Omental fat pad (tissue), 3 donors: ENCODE measurements at regions not wholly inside any gene's neighbourhood (a gene's known extent, or its start where the extent isn't known, plus 50 kb on each side); places are given as distances from the start of the nearest gene placed in this dataset.

Source experiments
- ATAC-seq: fragments of 150-250 bp; one replicate; pipeline ENCODE4 v1.9.1; 2016; ENCODE audit warnings: mild to moderate bottlenecking, moderate library complexity; ENCODE audit not compliant: low FRiP score
- DNase-seq: peaks from one replicate; pipeline ENCODE4 v3.0.0-alpha.2; 2019; ENCODE audit warnings: low spot score
- CTCF ChIP-seq, 3 donors: fragments of 450-650 bp; IDR thresholded peaks; one replicate each; pipeline ENCODE4 v1.5.1; 2016 to 2017; ENCODE audit warnings: antibody characterized with exemption in 3 of 3, mild to moderate bottlenecking in 3 of 3, moderate library complexity in 2 of 3

GRCh38 chr5:58357799-58358500 is 101.9 kb downstream of the PLK2 start:
- no peak for TF ChIP-seq CTCF (IDR thresholded peaks at IDR 0.05)
- DNase-seq (no peak), ATAC-seq (no peak)

GRCh38 chr5:58357121-58357520 is 102.8 kb downstream of the PLK2 start:
- TF ChIP-seq CTCF (IDR thresholded peaks at IDR 0.05), result no peak
- ATAC-seq (no peak), DNase-seq (no peak)

- TF ChIP-seq CTCF (IDR thresholded peaks at IDR 0.05), result no peak
- ATAC-seq (no peak), DNase-seq (no peak)
Observed at GRCh38 chr5:58356662-58357061, 103.2 kb downstream of the PLK2 start.

GRCh38 chr5:58354827-58355226 is 105.1 kb downstream of the PLK2 start:
- TF ChIP-seq CTCF (IDR thresholded peaks at IDR 0.05), result no peak
- ATAC-seq (no peak), DNase-seq (no peak)

GRCh38 chr5:58353992-58354391 is 105.9 kb downstream of the PLK2 start:
- ATAC-seq (no peak), DNase-seq (no peak)
- no peak for TF ChIP-seq CTCF (IDR thresholded peaks at IDR 0.05)

GRCh38 chr5:58351190-58351589 is 108.7 kb downstream of the PLK2 start:
- no peak for TF ChIP-seq CTCF (IDR thresholded peaks at IDR 0.05)
- ATAC-seq (no peak), DNase-seq (no peak)

- DNase-seq (no peak), ATAC-seq (no peak)
- TF ChIP-seq CTCF (IDR thresholded peaks at IDR 0.05), result no peak
Observed at GRCh38 chr5:58348996-58349728, 110.7 kb downstream of the PLK2 start.
